ENCODE measurements at regions not wholly inside any gene's neighbourhood (a gene's known extent, or its start where the extent isn't known, plus 50 kb on each side); places are given as distances from the start of the nearest gene placed in this dataset.
"Not testable (repeated sequence)": the region's sequence is repeated elsewhere in the genome, so short reads cannot be mapped to it uniquely, and the experiment has no call there.

- no peak for DNase-seq (ENCODE audit: low read depth)
Observed at GRCh38 chr16:87035053-87035452, 282.1 kb downstream of the C16orf95 start.

GRCh38 chr16:87037012-87037411 is 280.2 kb downstream of the C16orf95 start:
- no peak for DNase-seq (ENCODE audit: low read depth)

- not testable (repeated sequence) for DNase-seq (ENCODE audit: low read depth)
Observed at GRCh38 chr16:87038528-87038927, 278.7 kb downstream of the C16orf95 start.

GRCh38 chr16:87040169-87041117 is 276.7 kb downstream of the C16orf95 start:
- no peak for DNase-seq (ENCODE audit: low read depth)

GRCh38 chr16:87041286-87041685 is 275.9 kb downstream of the C16orf95 start:
- DNase-seq (ENCODE audit: low read depth), result no peak

- no peak for DNase-seq (ENCODE audit: low read depth)
Observed at GRCh38 chr16:87042551-87043230, 274.5 kb downstream of the C16orf95 start.

- no peak for DNase-seq (ENCODE audit: low read depth)
Observed at GRCh38 chr16:87043231-87044031, 273.8 kb downstream of the C16orf95 start.

GRCh38 chr16:87044032-87044382 is 273.2 kb downstream of the C16orf95 start:
- DNase-seq (ENCODE audit: low read depth), result peak; percentile 28

- DNase-seq (ENCODE audit: low read depth), result no peak
Observed at GRCh38 chr16:87044829-87045228, 272.4 kb downstream of the C16orf95 start.

- no peak for DNase-seq (ENCODE audit: low read depth)
Observed at GRCh38 chr16:87045466-87046216, 271.6 kb downstream of the C16orf95 start.

GRCh38 chr16:87046235-87046634 is 271.0 kb downstream of the C16orf95 start:
- DNase-seq (ENCODE audit: low read depth), result no peak

- no peak for DNase-seq (ENCODE audit: low read depth)
Observed at GRCh38 chr16:87047221-87048037, 269.8 kb downstream of the C16orf95 start.

GRCh38 chr16:87048038-87048729 is 269.0 kb downstream of the C16orf95 start:
- DNase-seq (ENCODE audit: low read depth), result no peak

- no peak for DNase-seq (ENCODE audit: low read depth)
Observed at GRCh38 chr16:87048730-87049115, 268.5 kb downstream of the C16orf95 start.

GRCh38 chr16:87049216-87049615 is 268.0 kb downstream of the C16orf95 start:
- DNase-seq (ENCODE audit: low read depth), result not testable (repeated sequence)

GRCh38 chr16:87050142-87050541 is 267.1 kb downstream of the C16orf95 start:
- no peak for DNase-seq (ENCODE audit: low read depth)

GRCh38 chr16:87051526-87052320 is 265.5 kb downstream of the C16orf95 start:
- no peak for DNase-seq (ENCODE audit: low read depth)

- no peak for DNase-seq (ENCODE audit: low read depth)
Observed at GRCh38 chr16:87052506-87052905, 264.7 kb downstream of the C16orf95 start.

All from ELR (cell line).